Neural cell (in vitro differentiated cells): ENCODE measurements at regions not wholly inside any gene's neighbourhood (a gene's known extent, or its start where the extent isn't known, plus 50 kb on each side); places are given as distances from the start of the nearest gene placed in this dataset.

Experiments
- H2AFZ ChIP-seq: fragments of 200-600, 300-800 bp; sonication (generic), shearing (Covaris generic); 2 replicates; pipeline ENCODE4 v1.6.0; 2014; ENCODE audit warnings: low read depth, mild to moderate bottlenecking, antibody characterized with exemption, low read length, moderate library complexity
- H3F3A ChIP-seq: fragments of 200-600 bp; shearing (Covaris generic); 2 replicates; pipeline ENCODE4 v1.6.1; 2016; ENCODE audit warnings: mild to moderate bottlenecking, moderate library complexity, mixed read lengths, antibody characterized with exemption, low read length; ENCODE audit not compliant: insufficient read depth, poor library complexity, severe bottlenecking
- H3K27ac ChIP-seq: fragments of 200-600, 300-800 bp; sonication (generic), shearing (Covaris generic); 2 replicates; pipeline ENCODE4 v1.5.1; 2014; ENCODE audit warnings: mild to moderate bottlenecking, low read length, moderate library complexity
- H3K27me3 ChIP-seq: fragments of 300-800, 200-600 bp; sonication (generic), shearing (Covaris generic); 2 replicates; pipeline ENCODE4 v1.6.0; 2014; ENCODE audit warnings: mild to moderate bottlenecking, low read depth, low read length, moderate library complexity; ENCODE audit not compliant: insufficient read depth
- H3K36me3 ChIP-seq: fragments of 300-800, 200-600 bp; sonication (generic), shearing (Covaris generic); 2 replicates; pipeline ENCODE4 v1.5.1; 2014; ENCODE audit warnings: mild to moderate bottlenecking, antibody characterized with exemption, low read length, moderate library complexity; ENCODE audit not compliant: insufficient read depth
- H3K4me2 ChIP-seq: fragments of 300-800, 200-600 bp; sonication (generic), shearing (Covaris generic); 2 replicates; pipeline ENCODE4 v1.6.0; 2014; ENCODE audit warnings: mild to moderate bottlenecking, low read length
- H3K4me3 ChIP-seq: fragments of 300-800, 200-600 bp; sonication (generic), shearing (Covaris generic); 2 replicates; pipeline ENCODE4 v1.5.1; 2014; ENCODE audit warnings: mild to moderate bottlenecking, low read length, moderate library complexity
- H3K79me2 ChIP-seq: fragments of 200-600 bp; shearing (Covaris generic); replicated peaks from 2 replicates; pipeline ENCODE4 v1.6.0; 2014; ENCODE audit warnings: mild to moderate bottlenecking, low read length, moderate library complexity; ENCODE audit not compliant: insufficient read depth
- H3K9ac ChIP-seq: fragments of 300-800, 200-600 bp; sonication (generic), shearing (Covaris generic); 2 replicates; pipeline ENCODE4 v1.6.1; 2016; ENCODE audit warnings: mild to moderate bottlenecking, low read length, mixed read lengths
- H3K9me2 ChIP-seq: fragments of 200-600 bp; shearing (Covaris generic); 2 replicates; pipeline ENCODE4 v1.6.1; 2016; ENCODE audit warnings: mild to moderate bottlenecking, low read length, mixed read lengths; ENCODE audit not compliant: insufficient read depth
- H3K9me3 ChIP-seq: fragments of 200-600, 300-800 bp; sonication (generic), shearing (Covaris generic); 2 replicates; pipeline ENCODE4 v1.6.1; 2016; ENCODE audit warnings: mild to moderate bottlenecking, mixed run types, low read length, moderate library complexity, mixed read lengths
- H4K20me1 ChIP-seq: fragments of 200-600 bp; shearing (Covaris generic); 2 replicates; pipeline ENCODE4 v1.6.1; 2016; ENCODE audit warnings: mild to moderate bottlenecking, mixed run types; ENCODE audit not compliant: insufficient read depth
- CTCF ChIP-seq: fragments of 450-650 bp; IDR thresholded peaks from 2 replicates; pipeline ENCODE4 v1.5.1; 2014; ENCODE audit warnings: antibody characterized with exemption, mild to moderate bottlenecking, moderate library complexity; ENCODE audit not compliant: poor library complexity, severe bottlenecking
- EP300 ChIP-seq: fragments of 450-650 bp; conservative IDR thresholded peaks from 2 replicates; pipeline ENCODE4 v1.6.1; 2014; ENCODE audit warnings: antibody characterized with exemption, mild to moderate bottlenecking, moderate library complexity; ENCODE audit not compliant: poor library complexity, severe bottlenecking
- EZH2 ChIP-seq: fragments of 200-600, 300-800 bp; shearing (Covaris generic), sonication (generic); IDR thresholded peaks from 2 replicates; pipeline ENCODE4 v1.6.1; 2014; ENCODE audit warnings: antibody characterized with exemption, low read length, borderline replicate concordance, mild to moderate bottlenecking; ENCODE audit not compliant: insufficient read depth, poor library complexity, severe bottlenecking
- MXI1 ChIP-seq: fragments of 450-650 bp; conservative IDR thresholded peaks from 2 replicates; pipeline ENCODE4 v1.6.1; 2014; ENCODE audit warnings: antibody characterized with exemption, mild to moderate bottlenecking; ENCODE audit not compliant: poor library complexity, severe bottlenecking
- POLR2AphosphoS5 ChIP-seq: IDR thresholded peaks from 2 replicates; pipeline ENCODE4 v1.6.1; 2012
- RAD21 ChIP-seq: fragments of 450-650 bp; conservative IDR thresholded peaks from 2 replicates; pipeline ENCODE4 v1.6.1; 2014; ENCODE audit warnings: antibody characterized with exemption, mild to moderate bottlenecking, moderate library complexity
- REST ChIP-seq: IDR thresholded peaks from 2 replicates; pipeline ENCODE4 v1.6.1; 2012; ENCODE audit warnings: borderline replicate concordance
- SMC3 ChIP-seq: fragments of 450-650 bp; conservative IDR thresholded peaks from 2 replicates; pipeline ENCODE4 v1.6.1; 2014; ENCODE audit warnings: antibody characterized with exemption, mild to moderate bottlenecking, moderate library complexity; ENCODE audit not compliant: poor library complexity
- TAF1 ChIP-seq: IDR thresholded peaks from 2 replicates; pipeline ENCODE4 v1.6.1; 2012; ENCODE audit warnings: low read depth

GRCh38 chr2:20553580-20553979 is 97.3 kb downstream of the HS1BP3 start:
- Histone ChIP-seq H3K79me2 (no peaks in the 10 kb centered on the region), H3K4me3 (no peak overlapping the region), H4K20me1 (no peaks in the 10 kb centered on the region), H3K27ac (no peak overlapping the region), H2AFZ (no peak overlapping the region), H3K4me2 (no peak overlapping the region), H3K27me3 (no peaks in the 10 kb centered on the region), H3F3A (no peaks in the 10 kb centered on the region), H3K9me3 (no peaks in the 10 kb centered on the region), H3K9me2 (no peaks in the 10 kb centered on the region), H3K9ac (no peak overlapping the region), H3K36me3 (no peaks in the 10 kb centered on the region)
- TF ChIP-seq TAF1 (no peak), REST (no peak), MXI1 (no peak), EZH2 (no peak), RAD21 (no peak), CTCF (no peak), POLR2AphosphoS5 (no peak)

GRCh38 chr2:20555954-20556353 is 94.9 kb downstream of the HS1BP3 start:
- Histone ChIP-seq H3K9me3 (no peaks in the 10 kb centered on the region), H3K9me2 (no peaks in the 10 kb centered on the region), H3K4me3 (no peak overlapping the region), H3K27me3 (no peaks in the 10 kb centered on the region), H3F3A (no peaks in the 10 kb centered on the region), H3K79me2 (no peaks in the 10 kb centered on the region), H4K20me1 (no peaks in the 10 kb centered on the region), H3K4me2 (no peak overlapping the region), H3K9ac (no peak overlapping the region), H2AFZ (no peak overlapping the region), H3K27ac (no peak overlapping the region), H3K36me3 (no peaks in the 10 kb centered on the region)
- TF ChIP-seq POLR2AphosphoS5 (no peak), RAD21 (no peak), SMC3 (no peak), MXI1 (no peak), EZH2 (no peak), REST (no peak), TAF1 (no peak), CTCF (no peak), EP300 (no peak)
